Osteocyte (in vitro differentiated cells): ENCODE measurements at regions not wholly inside any gene's neighbourhood (a gene's known extent, or its start where the extent isn't known, plus 50 kb on each side); places are given as distances from the start of the nearest gene placed in this dataset.

ENCODE experiments used
- DNase-seq: peaks from one replicate; pipeline ENCODE4 v3.0.0; 2021; ENCODE audit warnings: mixed read lengths; ENCODE audit not compliant: unreplicated experiment; ENCODE audit errors: extremely low spot score
- H3K27ac Mint-ChIP-seq: one replicate; pipeline ENCODE4 v1.8.0; 2021; ENCODE audit warnings: mild to moderate bottlenecking, mixed read lengths; ENCODE audit not compliant: unreplicated experiment
- H3K27me3 Mint-ChIP-seq: one replicate; pipeline ENCODE4 v1.8.0; 2021; ENCODE audit warnings: mixed read lengths; ENCODE audit not compliant: unreplicated experiment
- H3K36me3 Mint-ChIP-seq: one replicate; pipeline ENCODE4 v1.8.0; 2021; ENCODE audit warnings: mixed read lengths; ENCODE audit not compliant: unreplicated experiment
- H3K4me1 Mint-ChIP-seq: one replicate; pipeline ENCODE4 v1.8.0; 2021; ENCODE audit warnings: mixed read lengths; ENCODE audit not compliant: unreplicated experiment
- H3K4me3 Mint-ChIP-seq: one replicate; pipeline ENCODE4 v1.8.0; 2021; ENCODE audit warnings: mild to moderate bottlenecking, moderate library complexity, mixed read lengths; ENCODE audit not compliant: unreplicated experiment
- H3K9me3 Mint-ChIP-seq: one replicate; pipeline ENCODE4 v1.8.0; 2021; ENCODE audit warnings: mixed read lengths; ENCODE audit not compliant: unreplicated experiment
- CTCF ChIP-seq: fragments of 200-600 bp; sonication (generic); IDR thresholded peaks from 2 replicates; pipeline ENCODE4 v1.5.0; 2021; ENCODE audit warnings: antibody characterized with exemption, mild to moderate bottlenecking, moderate library complexity

GRCh38 chr6:43944908-43945767 is 175.1 kb downstream of the VEGFA start:
- H3K36me3 Mint-ChIP-seq: no peaks in the 10 kb centered on the region
- no peak overlapping the region for H3K27ac Mint-ChIP-seq
- H3K27me3 Mint-ChIP-seq: no peaks in the 10 kb centered on the region
- peaks cover 16% of the 10 kb centered on the region for H3K9me3 Mint-ChIP-seq
- no peak for TF ChIP-seq CTCF
- H3K4me3 Mint-ChIP-seq: no peak overlapping the region
- H3K4me1 Mint-ChIP-seq: peaks cover 10% of the 10 kb centered on the region
- DNase-seq: no peak

- H3K4me1 Mint-ChIP-seq: peaks cover 2% of the 10 kb centered on the region
- H3K4me3 Mint-ChIP-seq: no peak overlapping the region
- no peaks in the 10 kb centered on the region for H3K36me3 Mint-ChIP-seq
- H3K9me3 Mint-ChIP-seq: peaks cover 16% of the 10 kb centered on the region
- H3K27me3 Mint-ChIP-seq: peaks cover 2% of the 10 kb centered on the region
- no peak overlapping the region for H3K27ac Mint-ChIP-seq
- peak; percentile 62 for DNase-seq
- no peak for TF ChIP-seq CTCF
Measured at GRCh38 chr6:43943781-43944250, 173.8 kb downstream of the VEGFA start.

- no peak overlapping the region for H3K27ac Mint-ChIP-seq
- peaks cover 6% of the 10 kb centered on the region for H3K27me3 Mint-ChIP-seq
- no peaks in the 10 kb centered on the region for H3K36me3 Mint-ChIP-seq
- no peak for TF ChIP-seq CTCF
- H3K4me1 Mint-ChIP-seq: no peaks in the 10 kb centered on the region
- H3K4me3 Mint-ChIP-seq: no peak overlapping the region
- peaks cover 16% of the 10 kb centered on the region for H3K9me3 Mint-ChIP-seq
- peak; percentile 66 for DNase-seq
Measured at GRCh38 chr6:43943099-43943766, 173.2 kb downstream of the VEGFA start.

- no peak for TF ChIP-seq CTCF
- no peaks in the 10 kb centered on the region for H3K36me3 Mint-ChIP-seq
- no peak overlapping the region for H3K27ac Mint-ChIP-seq
- peak; percentile 70 for DNase-seq
- no peak overlapping the region for H3K4me3 Mint-ChIP-seq
- peaks cover 16% of the 10 kb centered on the region for H3K9me3 Mint-ChIP-seq
- no peaks in the 10 kb centered on the region for H3K4me1 Mint-ChIP-seq
- H3K27me3 Mint-ChIP-seq: peaks cover 10% of the 10 kb centered on the region
Measured at GRCh38 chr6:43942616-43943015, 172.6 kb downstream of the VEGFA start.

- Mint-ChIP-seq H3K9me3 (peaks cover 16% of the 10 kb centered on the region), H3K27ac (no peak overlapping the region), H3K4me3 (no peak overlapping the region), H3K4me1 (no peaks in the 10 kb centered on the region), H3K27me3 (peaks cover 10% of the 10 kb centered on the region), H3K36me3 (no peaks in the 10 kb centered on the region)
- peak; percentile 80 for DNase-seq
- no peak for TF ChIP-seq CTCF
Measured at GRCh38 chr6:43942011-43942442, 172.0 kb downstream of the VEGFA start.
